Epithelial cell of proximal tubule (primary cell): ENCODE measurements at regions not wholly inside any gene's neighbourhood (a gene's known extent, or its start where the extent isn't known, plus 50 kb on each side); places are given as distances from the start of the nearest gene placed in this dataset.
"Not testable (repeated sequence)": the region's sequence is repeated elsewhere in the genome, so short reads cannot be mapped to it uniquely, and the experiment has no call there.

Experiments used
- DNase-seq: peaks from one replicate; pipeline ENCODE4 v3.0.0-alpha.2; 2011; ENCODE audit warnings: low read depth
- H3K4me3 ChIP-seq: 2 replicates; pipeline ENCODE4 v1.5.1; 2011; ENCODE audit warnings: low read depth, mild to moderate bottlenecking, low read length
- CTCF ChIP-seq: conservative IDR thresholded peaks from 2 replicates; pipeline ENCODE4 v1.5.1; 2012; ENCODE audit warnings: low read depth, mild to moderate bottlenecking, low read length

GRCh38 chr6:122878796-122879195 is 89.7 kb downstream of the SMPDL3A start:
- no peak overlapping the region for H3K4me3 ChIP-seq
- no peak for DNase-seq
- TF ChIP-seq CTCF = no peak

DNA sequence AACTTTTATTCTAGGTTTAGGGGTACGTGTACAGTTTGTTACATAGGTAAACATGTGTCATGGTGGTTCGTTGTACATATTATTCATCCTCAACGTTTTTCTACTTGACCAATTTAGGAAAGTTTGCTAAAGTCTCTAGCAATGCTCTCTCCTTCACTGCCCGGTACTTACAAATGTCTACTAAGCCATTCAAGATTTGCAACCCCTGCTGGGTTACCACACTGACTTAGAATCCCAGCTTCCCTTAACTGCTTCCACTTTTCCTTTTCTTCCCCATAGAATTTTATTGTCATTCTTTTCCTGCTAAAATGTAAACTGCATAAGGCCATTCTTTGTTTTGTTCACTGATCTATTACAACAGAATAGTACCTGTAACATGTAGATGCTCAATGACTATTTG is 97.4 kb downstream of the SMPDL3A start:
- no peak for TF ChIP-seq CTCF

GRCh38 chr6:122887941-122888340 is 98.9 kb downstream of the SMPDL3A start:
- no peak for TF ChIP-seq CTCF
- DNase-seq = no peak
- no peak overlapping the region for H3K4me3 ChIP-seq

More for the DNA sequence above, 97.4 kb downstream of the SMPDL3A start:
- H3K4me3 ChIP-seq = no peak overlapping the region
- DNase-seq = no peak

DNA sequence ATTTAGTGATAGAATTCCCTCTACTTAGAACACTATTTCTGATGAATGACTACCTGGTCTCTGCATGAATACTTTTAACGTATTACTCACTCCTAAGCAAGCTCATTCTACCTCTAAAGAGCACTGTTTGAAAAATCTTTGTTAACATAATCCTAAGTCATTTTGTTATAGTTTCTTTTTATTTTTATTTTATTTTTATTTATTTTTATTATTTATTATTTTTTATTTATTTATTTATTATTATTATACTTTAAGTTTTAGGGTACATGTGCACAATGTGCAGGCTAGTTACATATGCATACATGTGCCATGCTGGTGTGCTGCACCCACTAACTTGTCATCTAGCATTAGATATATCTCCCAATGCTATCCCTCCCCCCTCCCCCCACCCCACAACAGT is 99.6 kb downstream of the SMPDL3A start:
- DNase-seq, H3K4me3 ChIP-seq: not testable (repeated sequence)

- TF ChIP-seq CTCF = no peak
- no peak overlapping the region for H3K4me3 ChIP-seq
- no peak for DNase-seq
These were observed 101.2 kb downstream of the SMPDL3A start for GRCh38 chr6:122890250-122890649.

DNA sequence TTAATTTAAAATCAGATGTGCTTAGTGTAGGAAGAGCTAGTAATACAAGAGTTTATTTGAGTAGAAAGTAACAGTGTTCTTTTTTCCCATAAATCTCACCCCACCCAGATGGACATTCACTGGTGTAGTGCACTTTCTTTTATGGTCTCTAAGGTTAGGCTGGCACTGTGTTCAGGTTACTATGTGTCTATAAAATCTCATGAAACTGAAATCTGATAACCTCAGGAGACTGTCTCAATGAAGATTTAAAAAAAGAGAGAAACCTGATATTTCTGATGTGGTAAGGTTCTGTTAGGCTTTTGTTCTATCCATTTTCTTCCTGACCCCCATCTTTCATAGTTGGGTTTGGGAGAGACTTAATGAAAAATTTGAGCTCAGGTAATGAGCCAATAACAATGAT is 101.2 kb upstream of the CLVS2 start:
- no peak overlapping the region for H3K4me3 ChIP-seq
- TF ChIP-seq CTCF = no peak
- DNase-seq = no peak

- no peak for TF ChIP-seq CTCF
- H3K4me3 ChIP-seq = no peak overlapping the region
- DNase-seq = no peak
These were observed 93.7 kb upstream of the CLVS2 start for GRCh38 chr6:122902326-122902725.
